AG08395 (cell line): ENCODE measurements at regions not wholly inside any gene's neighbourhood (a gene's known extent, or its start where the extent isn't known, plus 50 kb on each side); places are given as distances from the start of the nearest gene placed in this dataset.

Source experiments
- DNase-seq: peaks from one replicate; pipeline ENCODE4 v3.0.0; 2012; ENCODE audit warnings: mixed read lengths, low spot score

- DNase-seq, result no peak
Measured at GRCh38 chr10:59553162-59553900, 156.3 kb downstream of the SLC16A9 start.

DNA sequence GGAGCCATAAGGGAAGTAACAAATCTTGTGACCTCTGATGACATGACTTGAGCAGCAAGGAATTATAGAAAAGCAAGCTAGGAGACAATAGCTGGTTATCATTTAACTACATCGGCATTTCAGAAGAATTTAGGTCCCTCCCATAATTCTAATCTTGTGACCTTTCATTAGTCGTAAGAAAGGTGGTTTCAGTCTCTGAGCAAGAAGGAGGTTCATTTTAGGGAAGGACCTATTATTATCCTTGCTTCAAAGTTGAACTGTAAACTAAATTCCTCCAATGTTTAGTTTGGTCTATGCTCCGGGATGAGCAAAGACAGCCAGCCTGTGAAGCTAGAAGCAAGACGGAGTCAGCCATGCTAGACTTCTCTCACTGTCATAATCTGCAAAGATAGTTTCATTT is 159.6 kb downstream of the SLC16A9 start:
- DNase-seq, result no peak

DNA sequence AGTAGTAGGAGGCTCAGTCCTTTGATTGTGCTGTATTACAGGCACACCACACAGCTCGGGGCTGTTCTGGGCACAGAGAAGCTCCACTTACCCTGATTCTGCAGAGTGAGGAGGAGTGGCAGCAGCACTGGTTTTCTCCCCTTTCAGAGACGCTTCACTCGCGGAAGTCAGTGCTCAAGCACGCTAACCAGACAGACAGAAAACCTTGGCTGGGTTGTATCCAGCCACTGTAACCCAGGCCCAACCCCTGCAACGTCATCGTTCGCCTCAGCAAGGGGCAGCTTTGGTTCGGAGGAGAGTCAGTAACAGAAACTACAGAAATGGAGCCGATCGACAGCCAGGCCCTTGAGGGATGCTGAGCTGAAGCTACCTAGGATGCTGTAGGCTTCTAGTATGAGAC is 171.0 kb downstream of the SLC16A9 start:
- DNase-seq, result no peak

GRCh38 chr10:59537501-59537900 is 172.1 kb downstream of the SLC16A9 start:
- DNase-seq, result no peak

DNA sequence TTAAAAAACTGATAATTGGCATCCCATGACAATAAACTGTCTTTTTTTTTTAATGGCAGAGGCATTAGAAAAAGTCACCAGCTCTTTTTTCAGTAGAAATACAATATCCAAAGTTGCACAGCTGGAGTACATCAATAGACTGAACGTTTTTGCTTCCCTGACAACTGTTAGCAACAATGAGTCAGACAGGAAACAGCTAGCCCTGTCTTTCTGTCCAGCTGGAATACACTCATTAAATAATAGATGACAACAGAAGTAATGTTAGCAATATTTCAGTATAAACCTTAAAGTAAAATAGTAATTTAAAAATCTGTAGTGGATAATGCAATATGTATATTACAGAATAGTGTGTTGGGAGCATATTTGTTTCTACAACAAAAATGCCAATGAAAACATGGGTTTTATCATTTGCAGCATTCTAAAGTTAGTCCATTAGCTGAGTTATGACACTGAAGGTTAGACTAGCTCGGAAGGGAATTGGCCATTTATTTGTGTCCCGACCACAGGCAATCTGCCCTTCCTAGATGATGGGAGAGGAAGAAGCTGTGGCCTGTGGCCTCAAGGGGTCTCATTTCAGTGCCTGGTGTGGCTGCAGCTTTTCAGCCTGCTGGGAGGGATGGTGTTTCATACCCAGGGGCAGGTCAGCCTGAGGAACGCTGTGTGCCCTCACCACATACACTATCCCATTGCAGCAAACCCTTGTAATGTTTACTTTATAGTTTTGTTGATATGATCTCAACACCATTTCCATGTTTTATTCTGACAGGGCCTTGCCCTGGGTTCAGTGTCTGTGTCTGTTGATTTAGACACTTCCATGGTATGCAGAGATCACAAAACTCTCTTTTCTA is 173.3 kb downstream of the SLC16A9 start:
- DNase-seq, result peak; percentile 87

GRCh38 chr10:59524348-59524747 is 162.0 kb upstream of the FAM13C start:
- no peak for DNase-seq

DNA sequence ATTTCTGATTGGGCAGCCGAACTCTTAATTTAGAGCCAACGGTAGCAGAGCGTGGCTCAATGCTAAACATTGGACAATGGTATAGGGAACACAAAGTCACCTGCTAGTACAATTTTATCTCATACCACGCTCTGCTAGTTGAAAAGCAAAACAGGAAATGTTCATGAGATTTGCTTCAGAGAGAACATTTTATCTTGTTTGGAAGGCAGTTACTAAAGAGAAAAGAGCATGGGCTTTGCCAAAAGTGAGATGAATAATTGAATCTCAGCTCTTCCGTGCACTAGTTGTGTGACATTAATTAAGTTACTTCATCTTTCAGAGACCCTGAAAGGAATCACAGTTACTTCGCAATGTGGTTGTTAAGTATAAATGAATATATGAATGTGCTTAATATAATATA is 161.5 kb upstream of the FAM13C start:
- DNase-seq, result no peak

GRCh38 chr10:59517996-59518395 is 155.6 kb upstream of the FAM13C start:
- DNase-seq, result no peak

GRCh38 chr10:59517341-59517899 is 155.1 kb upstream of the FAM13C start:
- no peak for DNase-seq

DNA sequence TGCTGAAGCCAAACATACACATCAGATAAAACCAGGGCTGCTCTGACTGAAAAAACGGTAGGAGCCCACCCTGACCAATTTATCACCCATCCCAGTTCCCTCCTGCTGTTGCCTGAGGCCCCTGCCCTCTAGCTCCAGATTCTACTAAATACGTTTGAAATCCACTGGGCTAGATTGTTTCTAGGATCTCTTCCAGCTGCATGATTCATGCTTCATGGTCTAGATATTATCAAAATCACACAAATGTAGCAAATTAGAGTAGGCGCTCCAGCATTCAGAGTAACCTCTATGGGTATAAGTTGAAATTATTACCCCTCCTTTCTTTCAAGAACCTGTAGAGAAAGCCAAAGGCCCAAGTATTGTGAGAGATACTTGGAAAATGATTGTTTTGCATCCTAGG is 151.2 kb upstream of the FAM13C start:
- DNase-seq, result peak; percentile 14

DNA sequence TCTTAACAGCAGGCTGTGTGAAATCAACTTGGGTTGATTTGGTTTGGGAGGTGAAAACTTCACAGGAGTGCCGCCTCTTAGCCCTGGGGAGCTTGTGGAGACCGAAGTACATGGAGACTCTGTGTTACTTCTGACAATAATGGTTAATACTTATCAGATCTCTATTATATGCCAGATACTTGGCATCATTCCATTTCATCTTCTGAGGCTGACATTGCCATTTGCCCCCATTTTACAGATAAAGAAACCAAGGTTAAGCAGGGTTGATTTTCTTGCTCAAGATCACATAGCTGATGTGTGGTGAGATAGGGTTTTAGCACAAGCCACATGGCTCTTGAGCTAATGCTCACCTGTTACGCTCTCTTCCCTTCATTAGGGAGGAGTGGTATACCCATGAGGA is 150.6 kb upstream of the FAM13C start:
- DNase-seq, result no peak

DNA sequence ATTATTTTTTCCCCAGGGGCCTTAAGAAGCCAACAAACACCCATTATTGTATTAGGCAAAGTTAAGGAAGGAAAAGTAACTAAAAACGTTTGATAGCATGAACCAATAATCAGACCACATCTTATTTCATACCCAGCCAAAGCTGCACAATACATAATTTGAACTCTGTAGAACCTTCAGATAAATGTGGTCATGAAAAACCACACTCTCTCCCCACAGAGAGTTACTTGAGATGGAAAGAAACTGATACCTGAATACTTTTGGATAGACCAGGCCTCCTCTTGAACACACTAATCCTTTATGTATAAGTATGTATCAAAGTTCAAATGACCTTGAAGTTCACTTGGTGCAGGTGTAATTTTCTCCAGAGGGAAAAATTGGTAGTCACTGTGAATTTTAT is 146.6 kb upstream of the FAM13C start:
- no peak for DNase-seq

DNA sequence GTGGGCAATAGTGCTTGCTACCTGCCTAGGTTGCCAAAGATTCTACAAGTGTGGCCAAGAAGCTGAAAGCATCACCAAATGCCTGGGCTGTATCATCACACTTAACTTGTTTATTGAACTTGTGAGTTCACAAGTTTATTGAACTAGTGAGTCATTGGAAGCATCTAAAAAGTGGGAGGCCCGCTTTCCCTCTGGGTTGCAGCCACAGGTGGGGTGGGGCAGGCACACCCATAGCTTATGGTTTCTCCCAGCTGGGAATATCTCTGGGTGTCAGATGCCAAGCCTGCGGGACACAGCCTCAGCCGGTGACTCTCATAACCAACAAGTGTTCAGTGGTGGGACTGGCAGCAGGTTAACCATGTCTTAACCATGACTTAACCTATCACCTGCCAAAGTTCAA is 145.9 kb upstream of the FAM13C start:
- no peak for DNase-seq

DNA sequence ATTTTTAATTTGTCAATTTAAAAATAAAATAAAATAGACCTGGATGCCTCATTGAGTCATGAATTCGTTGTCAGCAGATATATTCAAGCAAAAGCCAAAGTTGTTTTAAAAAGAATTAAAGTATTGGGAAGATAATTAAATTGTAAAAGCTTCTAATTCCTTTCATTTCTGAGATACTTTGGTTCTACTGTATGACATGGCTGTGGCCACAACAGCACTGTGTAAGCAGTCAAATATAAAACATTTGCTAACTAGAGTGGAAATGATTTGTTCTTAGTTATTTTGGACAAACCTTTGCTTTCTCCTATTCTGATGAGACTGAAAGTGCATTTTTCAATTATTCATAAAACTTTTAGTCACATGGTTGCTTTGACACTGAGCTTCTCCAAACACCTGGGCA is 143.6 kb upstream of the FAM13C start:
- peak; percentile 13 for DNase-seq

- DNase-seq, result no peak
Measured at GRCh38 chr10:59499460-59499859, 137.1 kb upstream of the FAM13C start.

- no peak for DNase-seq
Measured at GRCh38 chr10:59493017-59493416, 130.7 kb upstream of the FAM13C start.

DNA sequence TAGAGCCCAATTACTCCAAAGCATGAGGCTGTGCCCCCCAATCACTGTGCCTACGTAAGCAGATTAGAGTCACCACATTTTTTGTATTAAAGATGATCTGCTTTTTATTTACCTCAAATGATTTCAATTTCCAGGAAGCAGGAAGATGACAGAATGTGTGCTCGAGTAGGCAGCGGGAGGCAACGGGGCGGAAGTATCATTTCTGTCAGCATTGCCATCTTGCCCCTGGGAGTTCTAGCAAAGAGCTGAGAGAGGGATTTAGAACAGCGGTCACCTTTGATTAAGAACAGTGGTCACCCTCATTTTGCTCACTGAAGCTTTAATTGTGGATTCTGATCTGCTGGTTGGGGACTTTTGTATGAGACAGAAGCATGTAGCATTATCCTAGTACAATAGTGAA is 117.1 kb upstream of the FAM13C start:
- no peak for DNase-seq

DNA sequence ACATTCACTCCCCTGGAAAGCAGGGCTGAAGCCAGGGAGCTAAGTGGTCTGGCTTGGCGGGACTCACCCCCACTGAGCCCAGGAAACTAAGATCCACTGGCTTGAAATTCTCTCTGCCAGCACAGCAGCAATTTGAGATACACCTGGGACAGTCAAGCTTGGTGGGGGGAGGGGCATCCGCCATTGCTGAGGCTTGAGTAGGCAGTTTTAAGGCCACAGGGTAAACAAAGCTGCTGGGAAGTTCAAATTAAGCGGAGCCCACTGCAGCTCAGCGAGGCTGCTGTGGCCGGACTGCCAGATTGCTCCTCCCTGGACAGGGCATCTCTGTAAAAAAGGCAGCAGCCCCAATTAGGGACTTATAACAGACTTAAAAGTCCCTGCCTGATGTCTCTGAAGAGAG is 108.2 kb upstream of the FAM13C start:
- no peak for DNase-seq

- peak; percentile 45 for DNase-seq
Measured at GRCh38 chr10:59465088-59465487, 102.7 kb upstream of the FAM13C start.

DNA sequence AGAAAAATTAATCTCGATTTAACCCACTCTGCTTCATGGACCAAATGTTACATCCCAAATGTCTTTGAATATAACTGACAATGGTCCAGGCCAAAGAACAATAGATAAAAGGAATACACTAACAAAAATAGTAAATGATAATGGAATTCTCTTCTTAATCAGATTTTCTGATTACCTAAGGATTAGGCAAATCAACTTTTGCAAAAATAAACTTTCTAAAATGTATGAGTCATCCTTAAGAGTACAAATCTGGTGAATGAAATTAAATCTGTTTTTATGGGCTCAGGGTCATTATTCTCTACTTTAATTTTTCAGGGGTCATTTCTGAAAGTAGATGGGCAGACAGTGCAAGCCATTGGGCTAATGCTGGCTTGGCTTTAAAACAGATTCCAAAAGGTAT is 102.1 kb upstream of the FAM13C start:
- DNase-seq, result no peak

DNA sequence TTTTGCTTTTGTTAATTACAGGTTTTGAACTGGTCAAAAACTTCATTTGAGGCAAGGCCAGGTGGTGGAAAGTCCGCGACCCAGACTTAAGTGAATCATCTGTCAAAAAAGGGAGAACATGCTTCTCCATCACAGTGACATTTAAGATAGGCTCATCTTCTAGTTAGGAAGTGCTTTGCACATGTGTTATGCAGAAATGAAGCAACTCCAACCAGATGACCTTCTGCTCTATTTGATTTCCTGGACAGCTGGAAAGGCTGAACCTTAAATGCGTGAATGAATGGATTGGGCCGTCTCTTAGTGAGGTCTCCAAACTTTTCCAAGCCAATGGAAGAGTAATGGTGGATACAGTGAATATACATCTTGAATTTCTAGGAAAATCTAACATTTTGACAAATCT is 101.6 kb upstream of the FAM13C start:
- DNase-seq, result no peak

DNA sequence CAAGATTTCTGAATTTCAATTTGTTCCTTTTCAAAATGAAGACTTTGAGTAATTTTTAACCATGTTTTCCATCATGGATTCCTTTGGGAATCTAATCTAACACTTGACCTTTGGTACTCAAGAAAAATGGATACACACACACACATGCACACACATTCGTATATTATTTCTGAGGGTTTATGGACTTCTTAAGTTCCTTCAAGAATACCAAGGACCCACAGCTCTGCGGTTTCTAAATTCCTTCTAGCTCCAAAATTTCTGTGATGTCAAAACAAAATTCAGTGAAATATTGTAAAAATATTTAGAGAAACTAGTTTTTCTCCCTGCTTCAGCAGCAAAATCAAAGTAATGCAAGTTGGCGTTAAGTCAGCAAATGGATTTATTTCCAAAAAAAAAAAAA is 98.3 kb upstream of the FAM13C start:
- DNase-seq, result no peak

DNA sequence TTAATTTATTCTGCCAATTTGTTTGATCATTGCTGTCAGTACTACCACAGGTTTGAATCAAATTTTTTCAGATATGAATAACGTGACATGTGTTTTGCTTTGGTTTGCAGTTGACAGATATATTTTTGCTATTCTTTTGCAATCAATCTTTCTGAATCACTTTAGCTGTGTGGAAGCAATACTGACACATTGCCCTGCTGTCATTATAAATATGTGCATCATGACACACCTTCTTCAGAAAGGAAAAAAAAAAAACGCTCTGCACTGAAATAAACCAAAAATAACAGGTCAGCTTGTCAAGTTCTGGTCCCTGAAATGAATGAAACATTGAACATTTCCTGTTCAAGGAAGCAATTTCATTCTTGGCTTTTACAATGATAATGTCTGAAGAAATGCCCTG is 93.8 kb upstream of the FAM13C start:
- DNase-seq, result no peak
